Endothelial cell of umbilical vein (primary cell): ENCODE measurements at regions not wholly inside any gene's neighbourhood (a gene's known extent, or its start where the extent isn't known, plus 50 kb on each side); places are given as distances from the start of the nearest gene placed in this dataset.

Source experiments
- BruUV-seq: library from RNA; stranded (reverse); fragments of 400-500 nt; replicated peaks from 2 replicates; lab custom pipeline; 2021; lab: Mats Ljungman, UMichigan
- CTCF ChIA-PET: fragments of 300-600, 350-600 bp; sonication (Branson Sonifier 250); formaldehyde crosslinking; loops from one replicate; lab custom pipeline; 2021; ENCODE audit warnings: antibody characterized with exemption, inconsistent platforms; lab: Charles Lee
- POLR2A ChIA-PET: fragments of 300-600, 350-600 bp; sonication (Branson Sonifier 250); formaldehyde crosslinking; loops from one replicate; lab custom pipeline; 2021; ENCODE audit warnings: antibody characterized with exemption, inconsistent platforms; lab: Charles Lee
- DNase-seq: peaks from one replicate; pipeline ENCODE4 v3.0.0-alpha.2; 2011; ENCODE audit warnings: low read depth, low spot score
- FAIRE-seq: peaks from 2 replicates; lab custom pipeline; 2011; peaks lifted over from hg19 to GRCh38; lab: Jason Lieb, UNC
- H2AFZ ChIP-seq: 2 replicates; pipeline ENCODE4 v1.6.0; 2012; ENCODE audit warnings: low read depth, low read length, control low read depth, inconsistent platforms
- H3K27ac ChIP-seq: 2 replicates; pipeline ENCODE4 v1.5.1; 2011; ENCODE audit warnings: low read depth, mild to moderate bottlenecking, control low read depth, low read length, moderate library complexity; ENCODE audit not compliant: insufficient read depth
- H3K27me3 ChIP-seq, 2 experiments: 2 replicates each; pipeline versions ENCODE4 v1.6.0 to v1.6.1; 2011; ENCODE audit warnings: low read length in 2 of 2, mixed read lengths in 1 of 2; ENCODE audit not compliant: control insufficient read depth in 2 of 2, insufficient read depth in 2 of 2
- H3K36me3 ChIP-seq, 2 experiments: 2 replicates in 1 of 2; 3 replicates in 1 of 2; pipeline ENCODE4 v1.5.1; 2011; ENCODE audit warnings: low read length in 2 of 2, mild to moderate bottlenecking in 1 of 2, moderate library complexity in 1 of 2; ENCODE audit not compliant: control insufficient read depth in 2 of 2, insufficient read depth in 2 of 2; ENCODE audit errors: extremely low read depth in 1 of 2
- H3K4me1 ChIP-seq: 3 replicates; pipeline ENCODE4 v1.5.1; 2011; ENCODE audit warnings: mild to moderate bottlenecking, low read length; ENCODE audit not compliant: control insufficient read depth, insufficient read depth; ENCODE audit errors: extremely low read depth
- H3K4me2 ChIP-seq: 2 replicates; pipeline ENCODE4 v1.6.1; 2011; ENCODE audit warnings: low read length, control low read depth, mixed read lengths; ENCODE audit not compliant: insufficient read depth
- H3K4me3 ChIP-seq, 3 experiments: fragments of 200-600 bp in 1 of 3; sonication (generic), shearing (Covaris generic) in 1 of 3; replicated peaks in 1 of 3; 2 replicates each; pipeline ENCODE4 v1.5.1; 2011 to 2016; ENCODE audit warnings: control low read depth in 3 of 3, low read length in 3 of 3, mild to moderate bottlenecking in 2 of 3, inconsistent platforms in 1 of 3, low read depth in 1 of 3, moderate library complexity in 1 of 3; ENCODE audit not compliant: insufficient read depth in 1 of 3
- H3K79me2 ChIP-seq: 2 replicates; pipeline ENCODE4 v1.6.0; 2012; ENCODE audit warnings: low read length, inconsistent platforms; ENCODE audit not compliant: control insufficient read depth, insufficient read depth
- H3K9ac ChIP-seq: replicated peaks from 2 replicates; pipeline ENCODE3; 2011; ENCODE audit warnings: low read length, control low read depth; ENCODE audit not compliant: insufficient read depth; ENCODE audit errors: extremely low read depth
- H3K9me1 ChIP-seq: replicated peaks from 3 replicates; pipeline ENCODE4 v1.6.0; 2011; ENCODE audit warnings: mild to moderate bottlenecking, low read length; ENCODE audit not compliant: control insufficient read depth, insufficient read depth; ENCODE audit errors: extremely low read depth
- H3K9me3 ChIP-seq: replicated peaks from 2 replicates; pipeline ENCODE4 v1.5.1; 2012; ENCODE audit warnings: low read length, inconsistent platforms; ENCODE audit not compliant: control insufficient read depth, insufficient read depth
- H4K20me1 ChIP-seq: replicated peaks from 2 replicates; pipeline ENCODE3; 2011; ENCODE audit warnings: mild to moderate bottlenecking, low read length; ENCODE audit not compliant: control insufficient read depth, insufficient read depth; ENCODE audit errors: extremely low read depth
- FOS ChIP-seq: IDR thresholded peaks from 2 replicates; pipeline ENCODE4 v1.6.1; 2011; ENCODE audit warnings: mild to moderate bottlenecking, low read length, moderate library complexity, borderline replicate concordance; ENCODE audit not compliant: insufficient read depth
- GATA2 ChIP-seq: IDR thresholded peaks from 2 replicates; pipeline ENCODE4 v1.7.0; 2011; ENCODE audit warnings: low read depth, mild to moderate bottlenecking, moderate library complexity, mixed read lengths, low read length; ENCODE audit not compliant: insufficient read length, insufficient read depth
- JUN ChIP-seq: IDR thresholded peaks from 2 replicates; pipeline ENCODE4 v1.6.1; 2011; ENCODE audit warnings: borderline replicate concordance, low read depth; ENCODE audit not compliant: insufficient read length, insufficient read depth
- MAX ChIP-seq: IDR thresholded peaks from 2 replicates; pipeline ENCODE4 v1.6.1; 2011; ENCODE audit not compliant: insufficient read depth, insufficient read length
- POLR2A ChIP-seq: IDR thresholded peaks from 2 replicates; pipeline ENCODE4 v1.6.1; 2012; ENCODE audit warnings: low read depth, mild to moderate bottlenecking, control low read depth, low read length
- POLR2AphosphoS5 ChIP-seq: IDR thresholded peaks from 2 replicates; pipeline ENCODE4 v1.6.1; 2012; ENCODE audit warnings: low read depth, mild to moderate bottlenecking, control low read depth, low read length, moderate library complexity; ENCODE audit not compliant: insufficient read depth
- dilution Hi-C: fragments of 300-500 bp; cut with MboI; formaldehyde crosslinking; loops from one replicate; pipeline ENCODE4 v1.15.0; 2019; ENCODE audit warnings: low sequenced_read_pairs; ENCODE audit not compliant: extremely low pct_ligation_motif_present
- intact Hi-C: fragments of 100-400 bp; cut with micrococcal nuclease; formaldehyde crosslinking; loops from one replicate; pipeline ENCODE4 v1.10.0; 2022

- CTCF ChIA-PET, result interaction anchor here (0.9 to 2.5 kb wide), 10 partner anchors 8 to 195 kb away, joined by 3 to 11 read pairs (median 5); no protein-coding TSS in a partner anchor
- DNase-seq (peak; percentile 24), FAIRE-seq (no peak)
- no peaks in the 10 kb centered on the region for H3K9me1 ChIP-seq
- POLR2A ChIA-PET, result no interaction called here
- H3K36me3 ChIP-seq, result no peaks in the 10 kb centered on the region
- H3K79me2 ChIP-seq, result no peaks in the 10 kb centered on the region
- peak; percentile 85 for TF ChIP-seq GATA2
- no peak for TF ChIP-seq FOS
- no peak for TF ChIP-seq POLR2A
- no peak for TF ChIP-seq MAX
- dilution Hi-C loops (no loop called here), intact Hi-C loops (loop anchor here (1.0 to 2.0 kb wide), 5 partner anchors 67 to 291 kb away; no protein-coding TSS in a partner anchor)
- H3K4me1 ChIP-seq, result peaks cover 34% of the 10 kb centered on the region
- peak overlapping the region; percentile 69 for H3K9ac ChIP-seq
- H3K4me3 ChIP-seq, result peak overlapping the region in 1 of 3 experiments; percentile 42
- TSS peak; percentile 85 for BruUV-seq
- H3K9me3 ChIP-seq, result no peaks in the 10 kb centered on the region
- H3K27ac ChIP-seq, result peak overlapping the region; percentile 94
- H2AFZ ChIP-seq, result peak overlapping the region; percentile 77
- no peaks in the 10 kb centered on the region for H4K20me1 ChIP-seq
- peak overlapping the region; percentile 88 for H3K4me2 ChIP-seq
- H3K27me3 ChIP-seq, result no peaks in the 10 kb centered on the region
Observed at GRCh38 chr1:66438062-66438461, 95.9 kb upstream of the SGIP1 start.

- Histone ChIP-seq H3K36me3 (no peaks in the 10 kb centered on the region), H2AFZ (peak overlapping the region; percentile 38), H4K20me1 (no peaks in the 10 kb centered on the region), H3K4me3 (peak overlapping the region in 1 of 3 experiments; percentile 42), H3K4me2 (peak overlapping the region; percentile 88), H3K9ac (peak overlapping the region; percentile 69), H3K9me1 (no peaks in the 10 kb centered on the region), H3K27ac (peak overlapping the region; percentile 94), H3K9me3 (no peaks in the 10 kb centered on the region), H3K79me2 (no peaks in the 10 kb centered on the region), H3K27me3 (no peaks in the 10 kb centered on the region), H3K4me1 (peaks cover 34% of the 10 kb centered on the region)
- intact Hi-C loops, result loop anchor here (1.0 to 2.0 kb wide), 5 partner anchors 67 to 290 kb away; no protein-coding TSS in a partner anchor
- CTCF ChIA-PET, result interaction anchor here (1.0 to 2.5 kb wide), 5 partner anchors 8 to 195 kb away, joined by 3 to 11 read pairs (median 5); no protein-coding TSS in a partner anchor
- no TSS peak for BruUV-seq
- DNase-seq, result peak; percentile 61
- dilution Hi-C loops, result no loop called here
- POLR2A ChIA-PET, result no interaction called here
- peak; percentile 34 for TF ChIP-seq FOS
- peak; percentile 34 for TF ChIP-seq POLR2AphosphoS5
- TF ChIP-seq JUN, result no peak
- FAIRE-seq, result peak; percentile 75
Observed at GRCh38 chr1:66438501-66438900, 95.5 kb upstream of the SGIP1 start.
